HepG2 (cell line): ENCODE measurements at regions not wholly inside any gene's neighbourhood (a gene's known extent, or its start where the extent isn't known, plus 50 kb on each side); places are given as distances from the start of the nearest gene placed in this dataset.

Experiments used
- ADNP ChIP-seq: sonication (generic); formaldehyde crosslinking; IDR thresholded peaks from 2 replicates; pipeline ENCODE4 v1.4.0; 2020; ENCODE audit warnings: missing genetic modification reagents
- GATA4 ChIP-seq: sonication (generic); IDR thresholded peaks from 2 replicates; pipeline ENCODE4 v1.6.1; 2016; ENCODE audit warnings: antibody characterized with exemption, low read depth, borderline replicate concordance
- MAX ChIP-seq: IDR thresholded peaks from 2 replicates; pipeline ENCODE4 v1.6.1; 2012; ENCODE audit warnings: inconsistent platforms
- MLXIP ChIP-seq: sonication (generic); formaldehyde crosslinking; IDR thresholded peaks from 2 replicates; pipeline ENCODE4 v1.9.0; 2021; ENCODE audit warnings: missing genetic modification reagents, borderline replicate concordance
- NAIF1 ChIP-seq: sonication (generic); formaldehyde crosslinking; IDR thresholded peaks from 2 replicates; pipeline ENCODE4 v1.5.0; 2020; ENCODE audit warnings: mild to moderate bottlenecking, missing genetic modification reagents, borderline replicate concordance
- PAWR ChIP-seq: sonication (generic); formaldehyde crosslinking; IDR thresholded peaks from 2 replicates; pipeline ENCODE4 v1.4.0; 2020; ENCODE audit warnings: missing genetic modification reagents, mild to moderate bottlenecking, borderline replicate concordance
- POGK ChIP-seq: sonication (generic); formaldehyde crosslinking; conservative IDR thresholded peaks from 2 replicates; pipeline ENCODE4 v1.8.0; 2022; ENCODE audit warnings: mild to moderate bottlenecking, moderate library complexity, missing genetic modification reagents
- PPARG ChIP-seq: conservative IDR thresholded peaks from 2 replicates; pipeline ENCODE4 v1.6.1; 2016; ENCODE audit warnings: missing biosample characterization, missing genetic modification reagents
- REL ChIP-seq: sonication (generic); formaldehyde crosslinking; conservative IDR thresholded peaks from 2 replicates; pipeline ENCODE4 v1.8.0; 2022; ENCODE audit warnings: mild to moderate bottlenecking, missing genetic modification reagents, moderate library complexity
- SMYD3 ChIP-seq: sonication (generic); formaldehyde crosslinking; IDR thresholded peaks from 2 replicates; pipeline ENCODE4 v1.8.1; 2023; ENCODE audit warnings: mild to moderate bottlenecking, missing genetic modification reagents
- SNAPC2 ChIP-seq: sonication (generic); formaldehyde crosslinking; IDR thresholded peaks from 2 replicates; pipeline ENCODE4 v1.8.1; 2022; ENCODE audit warnings: mild to moderate bottlenecking, missing genetic modification reagents
- SP140L ChIP-seq: sonication (generic); formaldehyde crosslinking; IDR thresholded peaks from 2 replicates; pipeline ENCODE4 v1.4.0; 2020; ENCODE audit warnings: missing genetic modification reagents, borderline replicate concordance
- TBL1XR1 ChIP-seq: fragments of 150-350 bp; IDR thresholded peaks from 2 replicates; pipeline ENCODE4 v1.6.1; 2014; ENCODE audit warnings: borderline replicate concordance, low read length; ENCODE audit not compliant: partially characterized antibody
- THAP7 ChIP-seq: sonication (generic); formaldehyde crosslinking; IDR thresholded peaks from 2 replicates; pipeline ENCODE4 v1.8.1; 2023; ENCODE audit warnings: mild to moderate bottlenecking, missing genetic modification reagents
- ZFP91 ChIP-seq: sonication (generic); formaldehyde crosslinking; IDR thresholded peaks from 2 replicates; pipeline ENCODE4 v1.9.0; 2022; ENCODE audit warnings: missing genetic modification reagents, mild to moderate bottlenecking, borderline replicate concordance
- ZNF326 ChIP-seq: sonication (generic); formaldehyde crosslinking; IDR thresholded peaks from 2 replicates; pipeline ENCODE4 v1.4.0; 2020; ENCODE audit warnings: missing genetic modification reagents, borderline replicate concordance
- ZNF746 ChIP-seq: sonication (generic); formaldehyde crosslinking; IDR thresholded peaks from 2 replicates; pipeline ENCODE4 v1.8.0; 2022; ENCODE audit warnings: mild to moderate bottlenecking, missing genetic modification reagents
- ZNF770 ChIP-seq: sonication (generic); formaldehyde crosslinking; IDR thresholded peaks from 2 replicates; pipeline ENCODE4 v1.5.0; 2020; ENCODE audit warnings: mild to moderate bottlenecking, missing genetic modification reagents

- TF ChIP-seq NAIF1 (no peak), ZFP91 (CRISPR knock-in tag) (no peak), SMYD3 (no peak), ZNF326 (CRISPR knock-in tag) (no peak), PPARG (CRISPR knock-in tag) (no peak), ADNP (CRISPR knock-in tag) (no peak), MAX (no peak), ZNF770 (CRISPR knock-in tag) (no peak), MLXIP (CRISPR knock-in tag) (no peak), TBL1XR1 (no peak), GATA4 (no peak), SNAPC2 (CRISPR knock-in tag) (no peak), PAWR (CRISPR knock-in tag) (no peak), ZNF746 (CRISPR knock-in tag) (0 out of 2 replicates have a peak, but pooled peaks have one; percentile 28), SP140L (CRISPR knock-in tag) (no peak), POGK (0 out of 2 replicates have a peak, but pooled peaks have one; percentile 42), REL (CRISPR knock-in tag) (no peak), THAP7 (no peak)
Observed at GRCh38 chr2:41894563-41895333, 153.1 kb upstream of the PKDCC start (continued).
